ENCODE measurements at regions not wholly inside any gene's neighbourhood (a gene's known extent, or its start where the extent isn't known, plus 50 kb on each side); places are given as distances from the start of the nearest gene placed in this dataset.
"Not testable (repeated sequence)": the region's sequence is repeated elsewhere in the genome, so short reads cannot be mapped to it uniquely, and the experiment has no call there.

DNA sequence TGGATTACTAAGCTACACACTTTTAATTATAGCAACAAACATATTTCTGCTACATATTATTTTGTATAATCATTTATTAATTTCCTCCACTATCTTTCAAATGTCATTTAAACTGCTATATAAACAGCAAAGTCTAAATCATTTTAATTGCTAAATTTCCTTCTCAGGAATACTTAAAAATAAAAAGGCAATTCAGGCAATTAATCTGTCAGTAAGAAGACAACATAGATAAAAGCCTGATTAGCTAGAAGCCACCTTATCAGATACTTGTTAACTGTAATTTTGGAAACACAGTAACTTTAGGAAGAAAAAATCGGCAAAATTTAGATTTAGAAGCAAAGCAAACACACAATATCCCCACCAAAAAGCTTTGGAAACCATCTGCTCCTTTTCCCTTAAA is 188.2 kb upstream of the ZNF804A start:
- H3K36me3 ChIP-seq: no peaks in the 10 kb centered on the region
- no peaks in the 10 kb centered on the region for H3K4me1 ChIP-seq
- 65 to 79% methylated on average over 1 of the region's 1 CpG for WGBS, 2 donors
- no peak overlapping the region for H3K27ac ChIP-seq
- no peaks in the 10 kb centered on the region for H3K9me3 ChIP-seq
- DNase-seq (no peak), ATAC-seq (ENCODE audit: low FRiP score in 2 of 2) (no peak)
- no peak overlapping the region for H3K4me3 ChIP-seq
- no peaks in the 10 kb centered on the region for H3K27me3 ChIP-seq
- TF ChIP-seq EP300 (IDR thresholded peaks at IDR 0.05) (no peak), POLR2AphosphoS5 (IDR thresholded peaks at IDR 0.05) (no peak), POLR2A (IDR thresholded peaks at IDR 0.05) (no peak)
- TF ChIP-seq, protein P1, sequence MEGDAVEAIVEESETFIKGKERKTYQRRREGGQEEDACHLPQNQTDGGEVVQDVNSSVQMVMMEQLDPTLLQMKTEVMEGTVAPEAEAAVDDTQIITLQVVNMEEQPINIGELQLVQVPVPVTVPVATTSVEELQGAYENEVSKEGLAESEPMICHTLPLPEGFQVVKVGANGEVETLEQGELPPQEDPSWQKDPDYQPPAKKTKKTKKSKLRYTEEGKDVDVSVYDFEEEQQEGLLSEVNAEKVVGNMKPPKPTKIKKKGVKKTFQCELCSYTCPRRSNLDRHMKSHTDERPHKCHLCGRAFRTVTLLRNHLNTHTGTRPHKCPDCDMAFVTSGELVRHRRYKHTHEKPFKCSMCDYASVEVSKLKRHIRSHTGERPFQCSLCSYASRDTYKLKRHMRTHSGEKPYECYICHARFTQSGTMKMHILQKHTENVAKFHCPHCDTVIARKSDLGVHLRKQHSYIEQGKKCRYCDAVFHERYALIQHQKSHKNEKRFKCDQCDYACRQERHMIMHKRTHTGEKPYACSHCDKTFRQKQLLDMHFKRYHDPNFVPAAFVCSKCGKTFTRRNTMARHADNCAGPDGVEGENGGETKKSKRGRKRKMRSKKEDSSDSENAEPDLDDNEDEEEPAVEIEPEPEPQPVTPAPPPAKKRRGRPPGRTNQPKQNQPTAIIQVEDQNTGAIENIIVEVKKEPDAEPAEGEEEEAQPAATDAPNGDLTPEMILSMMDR (IDR thresholded peaks at IDR 0.05): no peak

DNA sequence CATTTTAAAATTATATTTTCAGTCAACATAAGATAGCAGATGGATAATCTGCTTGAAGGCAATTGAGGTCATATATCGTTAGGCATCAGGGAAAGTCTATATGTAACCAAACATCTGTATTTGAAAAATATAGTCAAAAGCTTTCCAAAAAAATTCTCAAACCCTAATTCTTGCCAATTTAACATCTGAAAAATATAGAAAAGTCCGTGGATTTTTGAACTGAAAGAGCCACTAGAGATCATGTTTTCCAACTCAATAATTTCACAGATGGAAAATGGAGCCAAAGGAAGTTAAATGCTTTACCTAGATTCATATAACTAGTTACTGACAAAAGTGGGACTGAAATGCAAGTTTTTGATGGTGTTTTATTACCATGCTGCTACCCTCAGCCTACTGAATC is 185.1 kb upstream of the ZNF804A start:
- no peak for DNase-seq
- Histone ChIP-seq H3K27ac (no peak overlapping the region), H3K4me3 (no peak overlapping the region), H3K9me3 (no peaks in the 10 kb centered on the region), H3K27me3 (no peaks in the 10 kb centered on the region), H3K36me3 (no peaks in the 10 kb centered on the region), H3K4me1 (no peaks in the 10 kb centered on the region)
- 72 to 77% methylated on average over 2 of the region's 2 CpGs for WGBS, 2 donors
- ATAC-seq (ENCODE audit: low FRiP score in 2 of 2): no peak
- TF ChIP-seq, protein P1 (IDR thresholded peaks at IDR 0.05): no peak
- TF ChIP-seq POLR2A (IDR thresholded peaks at IDR 0.05): no peak
- no peak for TF ChIP-seq EP300 (IDR thresholded peaks at IDR 0.05)
- TF ChIP-seq POLR2AphosphoS5 (IDR thresholded peaks at IDR 0.05): no peak

DNA sequence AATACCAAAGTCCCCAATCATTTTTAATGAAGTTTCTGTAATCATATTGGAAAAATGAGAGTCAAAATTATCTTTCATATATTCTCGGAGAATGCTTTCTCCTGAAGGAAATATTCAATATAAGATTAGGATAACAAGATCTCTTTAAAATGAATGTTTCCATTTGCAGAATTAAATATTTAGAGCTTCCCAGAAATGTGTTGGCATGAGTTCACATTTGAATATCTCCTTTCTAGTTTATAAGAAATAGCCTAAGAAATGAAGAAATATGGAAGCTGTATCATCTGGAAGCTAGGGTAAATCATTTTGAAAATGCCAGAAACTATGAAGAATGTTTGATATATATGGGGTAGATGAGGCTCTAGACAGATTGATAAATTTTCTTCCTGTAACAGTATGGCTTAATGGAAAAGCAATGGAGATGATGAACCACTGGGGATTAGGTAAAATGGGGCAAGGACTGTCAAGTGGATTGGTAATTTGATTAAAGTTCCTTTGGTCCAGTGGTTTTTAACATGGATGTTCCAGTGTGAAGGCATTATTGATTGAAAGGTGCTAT is 184.6 kb upstream of the ZNF804A start:
- WGBS, 2 donors: 88 to 94% methylated on average over 1 of the region's 1 CpG
- H3K27ac ChIP-seq: no peak overlapping the region
- H3K9me3 ChIP-seq: no peaks in the 10 kb centered on the region
- ATAC-seq (ENCODE audit: low FRiP score in 2 of 2) (no peak), DNase-seq (no peak)
- no peak for TF ChIP-seq POLR2AphosphoS5 (IDR thresholded peaks at IDR 0.05)
- TF ChIP-seq POLR2A (IDR thresholded peaks at IDR 0.05): no peak
- no peaks in the 10 kb centered on the region for H3K27me3 ChIP-seq
- no peak overlapping the region for H3K4me3 ChIP-seq
- H3K36me3 ChIP-seq: no peaks in the 10 kb centered on the region
- no peaks in the 10 kb centered on the region for H3K4me1 ChIP-seq

DNA sequence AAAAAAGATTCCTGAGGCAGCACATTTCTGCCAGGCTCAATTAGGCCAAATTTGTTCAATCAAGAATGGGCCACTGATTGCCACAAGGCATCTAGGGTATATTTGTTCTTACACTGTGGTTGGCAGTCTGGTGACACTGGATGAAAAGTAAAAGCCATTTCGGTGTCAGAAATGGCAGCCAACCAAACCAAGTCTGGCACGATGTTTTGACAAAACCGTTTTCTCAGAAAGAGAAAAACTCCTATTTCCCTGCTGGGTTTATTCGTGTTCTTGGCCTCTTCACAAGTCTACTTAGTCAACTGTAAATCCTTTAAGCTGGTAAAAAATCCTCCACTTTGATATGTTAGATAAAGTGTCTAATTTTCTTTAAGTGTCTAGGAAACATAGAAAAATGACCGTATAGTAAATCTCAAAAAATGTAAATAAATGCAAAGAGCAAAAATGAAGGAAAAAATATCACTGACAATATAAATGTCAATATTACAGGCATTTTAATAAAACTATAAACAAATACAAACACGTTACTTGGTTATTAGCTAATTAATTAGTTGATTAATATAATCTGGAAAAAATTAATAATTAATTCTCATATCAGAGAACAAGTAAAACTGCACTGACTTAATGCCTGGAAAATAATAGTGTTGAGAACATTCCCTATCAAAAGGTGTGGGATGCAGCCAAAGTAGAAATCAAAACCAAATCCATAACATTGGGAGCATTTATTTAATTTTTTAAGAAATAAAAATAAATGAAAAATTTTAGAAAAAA is 182.0 kb upstream of the ZNF804A start:
- ATAC-seq (ENCODE audit: low FRiP score in 2 of 2) (no peak), DNase-seq (no peak)
- no peaks in the 10 kb centered on the region for H3K9me3 ChIP-seq
- H3K4me1 ChIP-seq: no peaks in the 10 kb centered on the region
- no peak overlapping the region for H3K27ac ChIP-seq
- TF ChIP-seq, protein P1 (IDR thresholded peaks at IDR 0.05): no peak
- TF ChIP-seq POLR2A (IDR thresholded peaks at IDR 0.05): no peak
- no peak for TF ChIP-seq POLR2AphosphoS5 (IDR thresholded peaks at IDR 0.05)
- no peak for TF ChIP-seq EP300 (IDR thresholded peaks at IDR 0.05)
- no peaks in the 10 kb centered on the region for H3K27me3 ChIP-seq
- no peak overlapping the region for H3K4me3 ChIP-seq
- 78 to 84% methylated on average over 6 of the region's 6 CpGs for WGBS, 2 donors
- H3K36me3 ChIP-seq: no peaks in the 10 kb centered on the region

DNA sequence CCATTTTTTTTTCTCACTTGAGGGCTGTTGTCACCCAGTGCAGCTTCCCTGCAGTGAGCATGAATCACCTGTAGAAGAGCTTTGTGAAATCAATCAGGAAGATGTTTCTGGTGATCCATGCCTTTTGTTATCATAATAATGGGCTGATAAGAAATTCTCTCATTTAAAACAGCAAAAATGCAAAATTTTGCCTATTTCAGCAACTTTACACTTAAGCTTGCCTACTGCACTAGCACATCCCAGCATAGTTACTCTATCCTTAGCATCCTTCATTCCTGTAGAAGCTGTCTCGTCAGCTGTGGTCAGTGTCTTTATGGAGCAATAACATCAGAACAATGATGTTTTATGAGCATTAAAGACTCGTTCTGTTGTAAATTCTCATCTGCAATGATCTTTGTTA is 178.6 kb upstream of the ZNF804A start:
- ATAC-seq (ENCODE audit: low FRiP score in 2 of 2) (no peak), DNase-seq (no peak)
- H3K4me1 ChIP-seq: no peaks in the 10 kb centered on the region
- WGBS, 2 donors: 73 to 83% methylated on average over 2 of the region's 2 CpGs
- H3K9me3 ChIP-seq: no peaks in the 10 kb centered on the region
- H3K4me3 ChIP-seq: no peak overlapping the region
- no peaks in the 10 kb centered on the region for H3K36me3 ChIP-seq
- H3K27ac ChIP-seq: no peak overlapping the region
- TF ChIP-seq EP300 (IDR thresholded peaks at IDR 0.05): no peak
- no peak for TF ChIP-seq POLR2A (IDR thresholded peaks at IDR 0.05)
- TF ChIP-seq, protein P1 (IDR thresholded peaks at IDR 0.05): no peak
- TF ChIP-seq POLR2AphosphoS5 (IDR thresholded peaks at IDR 0.05): no peak
- no peaks in the 10 kb centered on the region for H3K27me3 ChIP-seq

DNA sequence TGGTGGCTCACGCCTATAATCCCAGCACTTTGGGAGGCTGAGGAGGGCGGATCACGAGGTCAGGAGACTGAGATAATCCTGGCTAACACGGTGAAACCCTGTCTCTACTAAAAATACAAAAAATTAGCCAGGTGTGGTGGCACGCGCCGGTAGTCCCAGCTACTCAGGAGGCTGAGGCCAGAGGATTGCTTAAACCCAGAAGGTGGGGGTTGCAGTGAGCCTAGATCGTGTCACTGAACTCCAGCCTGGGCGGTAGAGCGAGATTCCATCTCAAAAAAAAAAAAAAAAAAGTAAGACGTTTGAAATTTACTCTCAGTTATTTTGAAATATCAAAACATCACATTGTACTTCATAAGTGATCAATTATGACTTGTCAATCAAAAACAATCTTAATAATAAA is 176.9 kb upstream of the ZNF804A start:
- ATAC-seq (ENCODE audit: low FRiP score in 2 of 2): not testable (repeated sequence)
- 84 to 87% methylated on average over 11 of the region's 11 CpGs for WGBS, 2 donors

More for the DNA sequence above, 176.9 kb upstream of the ZNF804A start:
- H3K27me3 ChIP-seq, H3K9me3 ChIP-seq, H3K27ac ChIP-seq, H3K36me3 ChIP-seq, DNase-seq, H3K4me3 ChIP-seq, H3K4me1 ChIP-seq: not testable (repeated sequence)
